CD8-positive, alpha-beta memory T cell (primary cell): ENCODE measurements at regions not wholly inside any gene's neighbourhood (a gene's known extent, or its start where the extent isn't known, plus 50 kb on each side); places are given as distances from the start of the nearest gene placed in this dataset.
"Not testable (repeated sequence)": the region's sequence is repeated elsewhere in the genome, so short reads cannot be mapped to it uniquely, and the experiment has no call there.

ENCODE experiments used
- CTCF ChIA-PET: fragments of 350-600 bp; sonication (Branson Sonifier 250); formaldehyde crosslinking; loops from one replicate; lab custom pipeline; 2021; ENCODE audit warnings: antibody characterized with exemption; lab: Charles Lee
- POLR2A ChIA-PET: fragments of 350-600 bp; sonication (Branson Sonifier 250); formaldehyde crosslinking; loops from one replicate; lab custom pipeline; 2021; ENCODE audit warnings: antibody characterized with exemption; lab: Charles Lee
- DNase-seq, 5 donors: peaks; one replicate each; pipeline versions ENCODE4 v3.0.0 to v3.0.0-alpha.2; 2020 to 2022; ENCODE audit warnings: mixed read lengths in 1 of 5
- H3K27ac ChIP-seq: one replicate; pipeline ENCODE4 v1.7.0; 2013; ENCODE audit warnings: low read depth, mild to moderate bottlenecking, low read length, moderate library complexity
- H3K27me3 ChIP-seq: 2 replicates; pipeline ENCODE4 v1.7.0; 2013; ENCODE audit warnings: low read length, mild to moderate bottlenecking; ENCODE audit not compliant: insufficient read depth, poor library complexity, severe bottlenecking
- H3K36me3 ChIP-seq: 2 replicates; pipeline ENCODE4 v1.7.0; 2013; ENCODE audit warnings: mild to moderate bottlenecking, low read length, moderate library complexity; ENCODE audit not compliant: insufficient read depth
- H3K4me1 ChIP-seq: 2 replicates; pipeline ENCODE4 v1.7.0; 2013; ENCODE audit warnings: mild to moderate bottlenecking, low read length, moderate library complexity; ENCODE audit not compliant: insufficient read depth
- H3K4me3 ChIP-seq: 2 replicates; pipeline ENCODE4 v1.7.0; 2013; ENCODE audit warnings: mild to moderate bottlenecking, low read length
- H3K9me3 ChIP-seq: 2 replicates; pipeline ENCODE4 v1.7.0; 2013; ENCODE audit warnings: mild to moderate bottlenecking, low read length
- H3K27ac Mint-ChIP-seq, 8 donors: one replicate each; pipeline ENCODE4 v1.8.0; 2020 to 2021; ENCODE audit warnings: mixed read lengths in 8 of 8, mild to moderate bottlenecking in 6 of 8, inconsistent platforms in 3 of 8, moderate library complexity in 3 of 8
- H3K27me3 Mint-ChIP-seq, 2 donors: one replicate each; pipeline ENCODE4 v1.8.0; 2020 to 2021; ENCODE audit warnings: mixed read lengths in 2 of 2, mild to moderate bottlenecking in 1 of 2, moderate library complexity in 1 of 2
- H3K36me3 Mint-ChIP-seq, 3 donors: one replicate each; pipeline ENCODE4 v1.8.0; 2020 to 2021; ENCODE audit warnings: mixed read lengths in 3 of 3, inconsistent platforms in 1 of 3, mild to moderate bottlenecking in 1 of 3
- H3K4me1 Mint-ChIP-seq, 3 donors: one replicate each; pipeline ENCODE4 v1.8.0; 2020 to 2021; ENCODE audit warnings: mixed read lengths in 3 of 3, inconsistent platforms in 1 of 3, mild to moderate bottlenecking in 1 of 3
- H3K4me3 Mint-ChIP-seq, 7 donors: one replicate each; pipeline ENCODE4 v1.8.0; 2020 to 2021; ENCODE audit warnings: mixed read lengths in 7 of 7, mild to moderate bottlenecking in 6 of 7, moderate library complexity in 4 of 7, inconsistent platforms in 2 of 7
- H3K9me3 Mint-ChIP-seq, 5 donors: one replicate each; pipeline ENCODE4 v1.8.0; 2020 to 2022; ENCODE audit warnings: mixed read lengths in 5 of 5, mild to moderate bottlenecking in 3 of 5, moderate library complexity in 2 of 5, inconsistent platforms in 1 of 5

- POLR2A ChIA-PET, H3K27ac ChIP-seq, H3K9me3 ChIP-seq, H3K4me3 ChIP-seq, H3K9me3 Mint-ChIP-seq, H3K27ac Mint-ChIP-seq, H3K4me1 Mint-ChIP-seq, H3K36me3 Mint-ChIP-seq, H3K4me3 Mint-ChIP-seq, H3K36me3 ChIP-seq, H3K27me3 Mint-ChIP-seq, H3K4me1 ChIP-seq, DNase-seq, CTCF ChIA-PET, H3K27me3 ChIP-seq: not testable (repeated sequence)
Measured at GRCh38 chr21:5091274-5091673, 5430.1 kb upstream of the TPTE start.

GRCh38 chr21:5095628-5096027 lies 5425.8 kb upstream of the TPTE start:
- H3K27ac Mint-ChIP-seq, H3K27me3 ChIP-seq, H3K36me3 ChIP-seq, H3K27me3 Mint-ChIP-seq, DNase-seq, POLR2A ChIA-PET, H3K4me3 ChIP-seq, H3K9me3 Mint-ChIP-seq, CTCF ChIA-PET, H3K27ac ChIP-seq, H3K9me3 ChIP-seq, H3K36me3 Mint-ChIP-seq, H3K4me1 ChIP-seq, H3K4me1 Mint-ChIP-seq, H3K4me3 Mint-ChIP-seq: not testable (repeated sequence)

GRCh38 chr21:5098010-5098743 lies 5423.2 kb upstream of the TPTE start:
- H3K4me3 Mint-ChIP-seq, CTCF ChIA-PET: not testable (repeated sequence)

GRCh38 chr21:5100604-5101174 lies 5420.7 kb upstream of the TPTE start:
- H3K9me3 Mint-ChIP-seq, H3K9me3 ChIP-seq, H3K4me1 ChIP-seq, H3K4me3 ChIP-seq, H3K27me3 Mint-ChIP-seq, H3K27ac ChIP-seq, CTCF ChIA-PET, DNase-seq, POLR2A ChIA-PET, H3K4me3 Mint-ChIP-seq, H3K27ac Mint-ChIP-seq, H3K27me3 ChIP-seq, H3K36me3 Mint-ChIP-seq, H3K36me3 ChIP-seq: not testable (repeated sequence)
- H3K4me1 Mint-ChIP-seq, result peaks cover 4 to 18% (median 14%) of the 10 kb centered on the region in 3 donors

More at GRCh38 chr21:5098010-5098743, 5423.2 kb upstream of the TPTE start:
- H3K27me3 ChIP-seq, H3K27ac Mint-ChIP-seq, H3K9me3 Mint-ChIP-seq, H3K9me3 ChIP-seq, POLR2A ChIA-PET, H3K36me3 ChIP-seq, H3K27me3 Mint-ChIP-seq, H3K4me1 Mint-ChIP-seq, H3K4me3 ChIP-seq, H3K4me1 ChIP-seq, H3K27ac ChIP-seq, H3K36me3 Mint-ChIP-seq: not testable (repeated sequence)
- peak in 1 of 5 donors; percentile 8 for DNase-seq

DNA sequence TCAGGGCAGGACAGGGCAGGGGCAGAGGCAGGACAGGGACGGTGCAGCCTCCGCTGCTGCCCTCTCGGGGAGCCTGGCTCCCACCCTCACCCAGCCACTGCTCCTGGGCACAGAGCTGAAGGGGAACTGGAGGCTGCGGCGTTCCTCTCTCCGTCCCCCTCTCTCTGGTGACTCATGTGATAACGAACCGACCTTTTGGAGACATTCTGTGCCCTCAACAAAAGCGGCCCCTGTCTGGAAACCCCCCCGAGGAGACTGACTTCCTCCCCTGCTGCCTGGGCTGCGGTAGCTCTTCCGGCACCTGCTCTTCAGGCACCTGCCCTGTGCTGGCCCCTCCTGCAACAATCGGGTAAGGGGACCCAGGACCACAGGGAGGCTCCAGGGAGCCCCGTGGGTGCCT lies 5419.6 kb upstream of the TPTE start:
- POLR2A ChIA-PET, result not testable (repeated sequence)

GRCh38 chr21:5103880-5104561 lies 5417.4 kb upstream of the TPTE start:
- H3K9me3 ChIP-seq, POLR2A ChIA-PET, H3K36me3 ChIP-seq, H3K4me3 ChIP-seq, CTCF ChIA-PET, H3K27me3 ChIP-seq, H3K4me1 ChIP-seq, H3K27me3 Mint-ChIP-seq, H3K36me3 Mint-ChIP-seq, H3K27ac ChIP-seq, H3K9me3 Mint-ChIP-seq: not testable (repeated sequence)
- Mint-ChIP-seq H3K4me1 (peaks cover 6 to 18% (median 17%) of the 10 kb centered on the region in 3 donors), H3K27ac (peak overlapping the region; percentile 79 to 98 (median 96)), H3K4me3 (peak overlapping the region; percentile 57 to 84 (median 79))
- DNase-seq, result peak in 2 of 5 donors; percentile 50 to 55

More for the DNA sequence above, 5419.6 kb upstream of the TPTE start:
- CTCF ChIA-PET, H3K27me3 Mint-ChIP-seq, H3K36me3 ChIP-seq, H3K36me3 Mint-ChIP-seq, H3K4me3 ChIP-seq, H3K27me3 ChIP-seq, H3K4me1 ChIP-seq, H3K9me3 ChIP-seq, H3K9me3 Mint-ChIP-seq, H3K27ac ChIP-seq: not testable (repeated sequence)
- H3K27ac Mint-ChIP-seq, result peak overlapping the region; percentile 85 to 96 (median 90)
- H3K4me1 Mint-ChIP-seq, result peaks cover 4 to 18% (median 14%) of the 10 kb centered on the region in 3 donors
- DNase-seq, result peak; percentile 61 to 91 (median 77)
- peak overlapping the region; percentile 58 to 91 (median 71) for H3K4me3 Mint-ChIP-seq

DNA sequence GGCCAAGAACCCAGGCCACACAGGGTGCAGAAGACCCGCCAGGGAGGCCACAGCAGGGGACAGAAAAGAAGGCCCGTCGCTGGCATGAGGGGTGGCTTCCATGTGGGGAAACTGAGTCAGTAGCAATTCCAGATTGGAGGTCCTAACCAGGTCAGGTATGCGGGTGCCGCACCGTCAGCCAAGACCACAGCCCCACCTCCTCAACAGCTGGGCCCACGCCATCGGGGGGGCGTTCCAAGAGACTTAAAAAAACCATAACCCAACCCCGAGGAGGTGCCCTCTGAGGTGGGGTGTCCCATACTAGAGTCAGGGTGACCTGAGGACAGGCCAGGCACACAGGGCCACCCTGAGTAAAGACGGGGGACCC lies 5416.8 kb upstream of the TPTE start:
- H3K27me3 ChIP-seq, H3K36me3 Mint-ChIP-seq, H3K36me3 ChIP-seq, H3K4me1 ChIP-seq, H3K9me3 ChIP-seq, H3K4me3 ChIP-seq, H3K27ac ChIP-seq, CTCF ChIA-PET, H3K9me3 Mint-ChIP-seq, H3K27me3 Mint-ChIP-seq, POLR2A ChIA-PET: not testable (repeated sequence)
- Mint-ChIP-seq H3K27ac (peak overlapping the region in 3 of 8 donors; percentile 11 to 98 (median 94)), H3K4me3 (peak overlapping the region in 4 of 7 donors; percentile 12 to 83 (median 47)), H3K4me1 (peaks cover 6 to 18% (median 17%) of the 10 kb centered on the region in 3 donors)
- DNase-seq, result peak in 1 of 5 donors; percentile 45

- H3K4me3 ChIP-seq, H3K9me3 Mint-ChIP-seq, POLR2A ChIA-PET, H3K27me3 Mint-ChIP-seq, H3K4me3 Mint-ChIP-seq, H3K27me3 ChIP-seq, H3K36me3 Mint-ChIP-seq, H3K4me1 ChIP-seq, H3K27ac ChIP-seq, H3K9me3 ChIP-seq, H3K27ac Mint-ChIP-seq, H3K36me3 ChIP-seq, CTCF ChIA-PET: not testable (repeated sequence)
- DNase-seq, result peak; percentile 13 to 64 (median 17)
- peaks cover 6 to 18% (median 17%) of the 10 kb centered on the region in 3 donors for H3K4me1 Mint-ChIP-seq
Measured at GRCh38 chr21:5105939-5106708, 5415.3 kb upstream of the TPTE start.
